GM23338 (cell line): ENCODE measurements at regions not wholly inside any gene's neighbourhood (a gene's known extent, or its start where the extent isn't known, plus 50 kb on each side); places are given as distances from the start of the nearest gene placed in this dataset.

Experiments
- ATAC-seq: fragments of 200-7000 bp; cut with Tn5 transposase; 3 replicates; pipeline ENCODE4 v1.9.1; 2020
- DNase-seq: peaks from one replicate; pipeline ENCODE4 v3.0.0-alpha.2; 2015; ENCODE audit warnings: low spot score
- H2AFZ ChIP-seq: fragments of 200-600 bp; sonication (generic); 2 replicates; pipeline ENCODE4 v1.8.0; 2016; ENCODE audit warnings: antibody characterized with exemption, mild to moderate bottlenecking, moderate library complexity
- H3F3A ChIP-seq: fragments of 200-600 bp; sonication (generic); replicated peaks from 2 replicates; pipeline ENCODE4 v1.8.0; 2017; ENCODE audit warnings: antibody characterized with exemption, mixed run types, low read depth
- H3K27ac ChIP-seq: fragments of 200-600 bp; sonication (generic); 2 replicates; pipeline ENCODE4 v1.6.1; 2016; ENCODE audit warnings: low read depth
- H3K27me3 ChIP-seq: fragments of 200-600 bp; sonication (generic); 2 replicates; pipeline ENCODE4 v1.8.0; 2016; ENCODE audit warnings: mild to moderate bottlenecking, mixed run types, moderate library complexity; ENCODE audit not compliant: insufficient read depth
- H3K36me3 ChIP-seq: fragments of 200-600 bp; sonication (generic); 2 replicates; pipeline ENCODE4 v1.8.0; 2016; ENCODE audit warnings: mild to moderate bottlenecking; ENCODE audit not compliant: insufficient read depth
- H3K4me1 ChIP-seq: fragments of 200-600 bp; sonication (generic); 2 replicates; pipeline ENCODE4 v1.8.0; 2016; ENCODE audit warnings: mild to moderate bottlenecking, moderate library complexity; ENCODE audit not compliant: insufficient read depth
- H3K4me2 ChIP-seq: fragments of 200-600 bp; sonication (generic); 2 replicates; pipeline ENCODE4 v1.7.1; 2017; ENCODE audit warnings: mixed run types
- H3K4me3 ChIP-seq: fragments of 200-600 bp; sonication (generic); 2 replicates; pipeline ENCODE4 v1.6.1; 2016; ENCODE audit warnings: mixed run types
- H3K79me2 ChIP-seq: fragments of 200-600 bp; sonication (generic); replicated peaks from 2 replicates; pipeline ENCODE4 v1.8.0; 2017; ENCODE audit warnings: mild to moderate bottlenecking; ENCODE audit not compliant: insufficient read depth
- H3K9me2 ChIP-seq: fragments of 200-600 bp; sonication (generic); 2 replicates; pipeline ENCODE4 v1.8.0; 2017; ENCODE audit not compliant: insufficient read depth
- H4K20me1 ChIP-seq: fragments of 200-600 bp; sonication (generic); replicated peaks from 2 replicates; pipeline ENCODE4 v1.8.0; 2017; ENCODE audit warnings: mild to moderate bottlenecking; ENCODE audit not compliant: insufficient read depth
- H3K27ac Mint-ChIP-seq: 2 replicates; pipeline ENCODE4 v1.8.0; 2020; ENCODE audit warnings: inconsistent platforms, mild to moderate bottlenecking, moderate library complexity, mixed read lengths
- H3K27me3 Mint-ChIP-seq: 3 replicates; pipeline ENCODE4 v1.8.0; 2022; ENCODE audit warnings: low read depth, mild to moderate bottlenecking, moderate library complexity, mixed read lengths, inconsistent platforms; ENCODE audit not compliant: insufficient read depth, poor library complexity
- H3K36me3 Mint-ChIP-seq: 3 replicates; pipeline ENCODE4 v1.8.0; 2021; ENCODE audit warnings: low read depth, mild to moderate bottlenecking, inconsistent platforms, moderate library complexity, mixed read lengths
- H3K4me1 Mint-ChIP-seq: 3 replicates; pipeline ENCODE4 v1.8.0; 2020; ENCODE audit warnings: mild to moderate bottlenecking, inconsistent platforms, mixed read lengths
- H3K4me3 Mint-ChIP-seq: 3 replicates; pipeline ENCODE4 v1.8.0; 2021; ENCODE audit warnings: moderate library complexity, mild to moderate bottlenecking, inconsistent platforms, mixed read lengths
- H3K9me3 Mint-ChIP-seq: 3 replicates; pipeline ENCODE4 v1.8.0; 2020; ENCODE audit warnings: moderate library complexity, mild to moderate bottlenecking, inconsistent platforms, mixed read lengths
- CREB1 ChIP-seq: fragments of 250-450 bp; sonication (Bioruptor Pico); IDR thresholded peaks from 2 replicates; pipeline ENCODE4 v1.5.0; 2020; ENCODE audit warnings: low read depth, mild to moderate bottlenecking, moderate library complexity
- EZH2 ChIP-seq: fragments of 200-600 bp; sonication (generic); IDR thresholded peaks from one replicate; pipeline ENCODE4 v1.8.0; 2017; ENCODE audit warnings: antibody characterized with exemption, mild to moderate bottlenecking, low read depth; ENCODE audit not compliant: unreplicated experiment
- EZH2phosphoT487 ChIP-seq: fragments of 200-600 bp; sonication (generic); IDR thresholded peaks from one replicate; pipeline ENCODE4 v1.8.1; 2018; ENCODE audit warnings: antibody characterized with exemption; ENCODE audit not compliant: unreplicated experiment
- JUNB ChIP-seq: IDR thresholded peaks from one replicate; pipeline ENCODE4 v1.6.1; 2016; ENCODE audit warnings: antibody characterized with exemption; ENCODE audit not compliant: unreplicated experiment
- POLR2AphosphoS5 ChIP-seq: IDR thresholded peaks from 2 replicates; pipeline ENCODE4 v1.6.1; 2016; ENCODE audit warnings: antibody characterized with exemption, low read depth
- STAT1 ChIP-seq: IDR thresholded peaks from one replicate; pipeline ENCODE4 v1.6.1; 2016; ENCODE audit warnings: antibody characterized with exemption; ENCODE audit not compliant: unreplicated experiment
- ZNF114 ChIP-seq: fragments of 250-450 bp; sonication (Bioruptor Pico); IDR thresholded peaks from 2 replicates; pipeline ENCODE4 v1.5.0; 2020; ENCODE audit warnings: mild to moderate bottlenecking, moderate library complexity
- ZNF331 ChIP-seq: fragments of 250-450 bp; sonication (Bioruptor Pico); IDR thresholded peaks from 2 replicates; pipeline ENCODE4 v1.5.0; 2020; ENCODE audit warnings: low read depth, mild to moderate bottlenecking, moderate library complexity
- TF ChIP-seq, protein P1 (sequence below): IDR thresholded peaks from one replicate; pipeline ENCODE4 v1.6.1; 2018; ENCODE audit warnings: antibody characterized with exemption; ENCODE audit not compliant: unreplicated experiment
- TF ChIP-seq, protein P2 (sequence below): fragments of 250-450 bp; sonication (Bioruptor Pico); IDR thresholded peaks from 2 replicates; pipeline ENCODE4 v1.5.0; 2020; ENCODE audit warnings: mild to moderate bottlenecking, moderate library complexity

DNA sequence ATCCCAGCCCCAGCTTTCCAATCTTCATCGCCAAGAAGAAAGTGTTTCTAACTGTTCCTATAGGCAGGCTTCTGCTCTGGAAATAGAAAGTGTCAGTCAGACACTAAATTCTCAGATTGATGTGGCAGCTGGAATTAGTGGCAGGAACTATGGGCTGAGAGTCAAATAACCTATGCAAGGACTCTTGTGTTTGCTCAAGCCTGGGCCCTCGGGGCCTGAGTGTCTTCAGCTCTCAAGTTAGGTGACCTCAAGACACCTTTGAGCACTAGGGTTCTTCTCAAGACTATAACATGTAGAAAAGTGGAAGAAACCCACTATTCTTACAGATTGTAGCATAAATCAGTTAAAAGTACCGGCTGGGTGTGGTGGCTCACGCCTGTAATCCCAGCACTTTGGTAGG, 694.5 kb downstream of the RNF144A start (continued):
- TF ChIP-seq ZNF114 (no peak), ZNF331 (CRISPR knock-in tag) (no peak), EZH2 (no peak)
- TF ChIP-seq, protein P1, sequence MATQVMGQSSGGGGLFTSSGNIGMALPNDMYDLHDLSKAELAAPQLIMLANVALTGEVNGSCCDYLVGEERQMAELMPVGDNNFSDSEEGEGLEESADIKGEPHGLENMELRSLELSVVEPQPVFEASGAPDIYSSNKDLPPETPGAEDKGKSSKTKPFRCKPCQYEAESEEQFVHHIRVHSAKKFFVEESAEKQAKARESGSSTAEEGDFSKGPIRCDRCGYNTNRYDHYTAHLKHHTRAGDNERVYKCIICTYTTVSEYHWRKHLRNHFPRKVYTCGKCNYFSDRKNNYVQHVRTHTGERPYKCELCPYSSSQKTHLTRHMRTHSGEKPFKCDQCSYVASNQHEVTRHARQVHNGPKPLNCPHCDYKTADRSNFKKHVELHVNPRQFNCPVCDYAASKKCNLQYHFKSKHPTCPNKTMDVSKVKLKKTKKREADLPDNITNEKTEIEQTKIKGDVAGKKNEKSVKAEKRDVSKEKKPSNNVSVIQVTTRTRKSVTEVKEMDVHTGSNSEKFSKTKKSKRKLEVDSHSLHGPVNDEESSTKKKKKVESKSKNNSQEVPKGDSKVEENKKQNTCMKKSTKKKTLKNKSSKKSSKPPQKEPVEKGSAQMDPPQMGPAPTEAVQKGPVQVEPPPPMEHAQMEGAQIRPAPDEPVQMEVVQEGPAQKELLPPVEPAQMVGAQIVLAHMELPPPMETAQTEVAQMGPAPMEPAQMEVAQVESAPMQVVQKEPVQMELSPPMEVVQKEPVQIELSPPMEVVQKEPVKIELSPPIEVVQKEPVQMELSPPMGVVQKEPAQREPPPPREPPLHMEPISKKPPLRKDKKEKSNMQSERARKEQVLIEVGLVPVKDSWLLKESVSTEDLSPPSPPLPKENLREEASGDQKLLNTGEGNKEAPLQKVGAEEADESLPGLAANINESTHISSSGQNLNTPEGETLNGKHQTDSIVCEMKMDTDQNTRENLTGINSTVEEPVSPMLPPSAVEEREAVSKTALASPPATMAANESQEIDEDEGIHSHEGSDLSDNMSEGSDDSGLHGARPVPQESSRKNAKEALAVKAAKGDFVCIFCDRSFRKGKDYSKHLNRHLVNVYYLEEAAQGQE, result no peak

DNA sequence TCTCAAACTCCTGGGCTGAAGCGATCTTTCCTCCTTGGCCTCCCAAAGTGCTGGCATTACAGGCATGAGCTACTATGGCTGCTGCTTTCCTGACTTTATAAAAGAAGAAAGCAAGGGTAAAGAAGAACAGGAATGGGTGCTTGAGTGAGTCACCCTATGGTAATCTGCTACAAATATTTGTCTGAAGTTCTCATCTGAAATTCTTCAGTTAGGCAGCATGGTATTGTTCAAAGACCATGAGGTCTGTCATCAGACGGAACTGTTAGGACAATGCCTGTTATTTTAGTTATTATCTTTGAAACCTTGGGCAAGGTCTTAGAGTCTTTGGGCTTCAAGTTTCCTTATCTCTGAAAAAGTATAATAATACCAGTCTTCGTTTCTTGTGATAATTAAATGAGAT, 695.8 kb downstream of the RNF144A start:
- Histone ChIP-seq H3K27ac (no peak overlapping the region), H3K79me2 (no peaks in the 10 kb centered on the region), H3K4me2 (no peak overlapping the region), H3K36me3 (no peaks in the 10 kb centered on the region), H4K20me1 (no peaks in the 10 kb centered on the region), H3K4me1 (peaks cover 3% of the 10 kb centered on the region; the same call in 1 of the 2 replicates), H2AFZ (no peak overlapping the region), H3K27me3 (no peaks in the 10 kb centered on the region), H3F3A (no peaks in the 10 kb centered on the region), H3K9me2 (peaks cover 7% of the 10 kb centered on the region; the same call in 1 of the 2 replicates), H3K4me3 (no peak overlapping the region)
- Mint-ChIP-seq H3K4me1 (peaks cover 16% of the 10 kb centered on the region), H3K9me3 (peaks cover 3% of the 10 kb centered on the region; the same call in 2 of the 3 replicates), H3K27me3 (peaks cover 13% of the 10 kb centered on the region), H3K27ac (no peak overlapping the region), H3K36me3 (no peaks in the 10 kb centered on the region), H3K4me3 (no peak overlapping the region)
- DNase-seq (no peak), ATAC-seq (no peak)
- TF ChIP-seq EZH2 (no peak), CREB1 (CRISPR knock-in tag) (no peak), POLR2AphosphoS5 (no peak), EZH2phosphoT487 (no peak), JUNB (no peak), STAT1 (no peak), ZNF331 (CRISPR knock-in tag) (no peak)
- TF ChIP-seq, protein P1, result no peak
- TF ChIP-seq, protein P2, sequence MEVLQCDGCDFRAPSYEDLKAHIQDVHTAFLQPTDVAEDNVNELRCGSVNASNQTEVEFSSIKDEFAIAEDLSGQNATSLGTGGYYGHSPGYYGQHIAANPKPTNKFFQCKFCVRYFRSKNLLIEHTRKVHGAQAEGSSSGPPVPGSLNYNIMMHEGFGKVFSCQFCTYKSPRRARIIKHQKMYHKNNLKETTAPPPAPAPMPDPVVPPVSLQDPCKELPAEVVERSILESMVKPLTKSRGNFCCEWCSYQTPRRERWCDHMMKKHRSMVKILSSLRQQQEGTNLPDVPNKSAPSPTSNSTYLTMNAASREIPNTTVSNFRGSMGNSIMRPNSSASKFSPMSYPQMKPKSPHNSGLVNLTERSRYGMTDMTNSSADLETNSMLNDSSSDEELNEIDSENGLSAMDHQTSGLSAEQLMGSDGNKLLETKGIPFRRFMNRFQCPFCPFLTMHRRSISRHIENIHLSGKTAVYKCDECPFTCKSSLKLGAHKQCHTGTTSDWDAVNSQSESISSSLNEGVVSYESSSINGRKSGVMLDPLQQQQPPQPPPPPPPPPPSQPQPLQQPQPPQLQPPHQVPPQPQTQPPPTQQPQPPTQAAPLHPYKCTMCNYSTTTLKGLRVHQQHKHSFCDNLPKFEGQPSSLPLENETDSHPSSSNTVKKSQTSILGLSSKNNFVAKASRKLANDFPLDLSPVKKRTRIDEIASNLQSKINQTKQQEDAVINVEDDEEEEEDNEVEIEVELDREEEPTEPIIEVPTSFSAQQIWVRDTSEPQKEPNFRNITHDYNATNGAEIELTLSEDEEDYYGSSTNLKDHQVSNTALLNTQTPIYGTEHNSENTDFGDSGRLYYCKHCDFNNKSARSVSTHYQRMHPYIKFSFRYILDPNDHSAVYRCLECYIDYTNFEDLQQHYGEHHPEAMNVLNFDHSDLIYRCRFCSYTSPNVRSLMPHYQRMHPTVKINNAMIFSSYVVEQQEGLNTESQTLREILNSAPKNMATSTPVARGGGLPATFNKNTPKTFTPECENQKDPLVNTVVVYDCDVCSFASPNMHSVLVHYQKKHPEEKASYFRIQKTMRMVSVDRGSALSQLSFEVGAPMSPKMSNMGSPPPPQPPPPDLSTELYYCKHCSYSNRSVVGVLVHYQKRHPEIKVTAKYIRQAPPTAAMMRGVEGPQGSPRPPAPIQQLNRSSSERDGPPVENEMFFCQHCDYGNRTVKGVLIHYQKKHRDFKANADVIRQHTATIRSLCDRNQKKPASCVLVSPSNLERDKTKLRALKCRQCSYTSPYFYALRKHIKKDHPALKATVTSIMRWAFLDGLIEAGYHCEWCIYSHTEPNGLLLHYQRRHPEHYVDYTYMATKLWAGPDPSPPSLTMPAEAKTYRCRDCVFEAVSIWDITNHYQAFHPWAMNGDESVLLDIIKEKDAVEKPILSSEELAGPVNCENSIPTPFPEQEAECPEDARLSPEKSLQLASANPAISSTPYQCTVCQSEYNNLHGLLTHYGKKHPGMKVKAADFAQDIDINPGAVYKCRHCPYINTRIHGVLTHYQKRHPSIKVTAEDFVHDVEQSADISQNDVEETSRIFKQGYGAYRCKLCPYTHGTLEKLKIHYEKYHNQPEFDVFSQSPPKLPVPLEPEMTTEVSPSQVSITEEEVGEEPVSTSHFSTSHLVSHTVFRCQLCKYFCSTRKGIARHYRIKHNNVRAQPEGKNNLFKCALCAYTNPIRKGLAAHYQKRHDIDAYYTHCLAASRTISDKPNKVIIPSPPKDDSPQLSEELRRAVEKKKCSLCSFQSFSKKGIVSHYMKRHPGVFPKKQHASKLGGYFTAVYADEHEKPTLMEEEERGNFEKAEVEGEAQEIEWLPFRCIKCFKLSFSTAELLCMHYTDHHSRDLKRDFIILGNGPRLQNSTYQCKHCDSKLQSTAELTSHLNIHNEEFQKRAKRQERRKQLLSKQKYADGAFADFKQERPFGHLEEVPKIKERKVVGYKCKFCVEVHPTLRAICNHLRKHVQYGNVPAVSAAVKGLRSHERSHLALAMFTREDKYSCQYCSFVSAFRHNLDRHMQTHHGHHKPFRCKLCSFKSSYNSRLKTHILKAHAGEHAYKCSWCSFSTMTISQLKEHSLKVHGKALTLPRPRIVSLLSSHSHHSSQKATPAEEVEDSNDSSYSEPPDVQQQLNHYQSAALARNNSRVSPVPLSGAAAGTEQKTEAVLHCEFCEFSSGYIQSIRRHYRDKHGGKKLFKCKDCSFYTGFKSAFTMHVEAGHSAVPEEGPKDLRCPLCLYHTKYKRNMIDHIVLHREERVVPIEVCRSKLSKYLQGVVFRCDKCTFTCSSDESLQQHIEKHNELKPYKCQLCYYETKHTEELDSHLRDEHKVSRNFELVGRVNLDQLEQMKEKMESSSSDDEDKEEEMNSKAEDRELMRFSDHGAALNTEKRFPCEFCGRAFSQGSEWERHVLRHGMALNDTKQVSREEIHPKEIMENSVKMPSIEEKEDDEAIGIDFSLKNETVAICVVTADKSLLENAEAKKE (CRISPR knock-in tag), result no peak
